ENCODE measurements at regions not wholly inside any gene's neighbourhood (a gene's known extent, or its start where the extent isn't known, plus 50 kb on each side); places are given as distances from the start of the nearest gene placed in this dataset.

DNA sequence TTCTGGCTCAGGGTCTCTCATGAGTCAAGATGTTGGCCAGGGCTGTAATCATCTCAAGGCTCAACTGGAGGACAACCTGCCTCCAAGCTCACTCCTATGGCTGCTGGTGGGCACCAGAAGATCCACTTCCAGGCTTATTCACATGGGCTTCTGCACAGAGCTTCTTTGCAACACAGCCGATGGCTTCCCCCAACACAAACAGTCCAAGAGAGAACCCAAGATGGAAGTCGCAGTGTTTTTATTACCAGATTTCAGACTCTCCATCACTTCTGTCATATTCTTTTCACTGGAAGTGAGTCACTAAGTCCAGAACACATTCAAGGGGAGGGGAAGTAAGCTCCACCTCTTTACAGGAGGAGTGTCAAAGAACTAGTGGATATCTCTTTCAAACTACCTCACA lies 75.5 kb downstream of the CD164 start:
- TF ChIP-seq RAD21 (IDR thresholded peaks at IDR 0.05; ENCODE audit: low read depth): no peak
- no peak for TF ChIP-seq YY1 (IDR thresholded peaks at IDR 0.05; ENCODE audit: low read depth)
- TF ChIP-seq ZBTB7A (IDR thresholded peaks at IDR 0.05; ENCODE audit: low read depth): no peak
